BJ (cell line): ENCODE measurements at regions not wholly inside any gene's neighbourhood (a gene's known extent, or its start where the extent isn't known, plus 50 kb on each side); places are given as distances from the start of the nearest gene placed in this dataset.

Experiments used
- CTCF ChIA-PET: fragments of 350-600 bp; formaldehyde crosslinking; extraction: SDS; loops from one replicate; lab custom pipeline; 2021; ENCODE audit warnings: antibody characterized with exemption, inconsistent platforms; lab: Yijun Ruan, JAX
- POLR2A ChIA-PET: fragments of 300-600 bp; sonication (Branson Sonifier 250); formaldehyde crosslinking; extraction: SDS; loops from one replicate; lab custom pipeline; 2021; ENCODE audit warnings: antibody characterized with exemption; lab: Charles Lee
- DNase-seq: peaks from one replicate; pipeline ENCODE4 v3.0.0-alpha.2; 2011; ENCODE audit warnings: low read depth
- H3K27me3 ChIP-seq: 2 replicates; pipeline ENCODE4 v1.6.0; 2011; ENCODE audit warnings: low read length; ENCODE audit not compliant: control insufficient read depth, insufficient read depth
- H3K36me3 ChIP-seq: 2 replicates; pipeline ENCODE4 v1.5.1; 2011; ENCODE audit warnings: low read length; ENCODE audit not compliant: control insufficient read depth, insufficient read depth
- H3K4me3 ChIP-seq: 2 replicates; pipeline ENCODE4 v1.5.1; 2011; ENCODE audit warnings: low read depth, mild to moderate bottlenecking, control low read depth, low read length
- CTCF ChIP-seq: IDR thresholded peaks from 2 replicates; pipeline ENCODE4 v1.5.1; 2011; ENCODE audit warnings: low read depth, mild to moderate bottlenecking, control low read depth, inconsistent platforms, low read length, moderate library complexity; ENCODE audit not compliant: insufficient read depth

GRCh38 chr17:45733781-45734180 is 50.3 kb upstream of the CRHR1 start:
- no peak overlapping the region for H3K4me3 ChIP-seq
- no peaks in the 10 kb centered on the region for H3K36me3 ChIP-seq
- no peaks in the 10 kb centered on the region; the same call in 1 of the 2 replicates for H3K27me3 ChIP-seq
- TF ChIP-seq CTCF = no peak
- no peak for DNase-seq
- ChIA-PET POLR2A (no interaction called here), CTCF (interaction anchor here (1.1 kb wide), 1 partner anchor 14 kb away, joined by 5 read pairs; no protein-coding TSS in a partner anchor)
